Erythroblast (primary cell): ENCODE measurements at regions not wholly inside any gene's neighbourhood (a gene's known extent, or its start where the extent isn't known, plus 50 kb on each side); places are given as distances from the start of the nearest gene placed in this dataset.
A peak's percentile ranks its signal among the peaks of the same experiment; 100 is the strongest.

Source experiments
- DNase-seq, 2 experiments: peaks; one replicate each; lab custom pipeline; 2025; lab: John Stamatoyannopoulos, UW
- GATA1 ChIP-seq: IDR thresholded peaks from 2 replicates; pipeline ENCODE4 v1.6.1; 2011; ENCODE audit warnings: low read depth, mild to moderate bottlenecking, control low read depth, low read length, moderate library complexity
- POLR2A ChIP-seq: IDR thresholded peaks from 2 replicates; pipeline ENCODE4 v1.6.1; 2011; ENCODE audit warnings: mild to moderate bottlenecking, low read length

- TF ChIP-seq POLR2A: no peak
- DNase-seq: no peak
These were observed 168.7 kb upstream of the MYO16 start for GRCh38 chr13:108460746-108461145.

GRCh38 chr13:108463340-108463739 lies 166.1 kb upstream of the MYO16 start:
- DNase-seq: no peak
- TF ChIP-seq GATA1 (no peak), POLR2A (no peak)

GRCh38 chr13:108470921-108471320 lies 158.5 kb upstream of the MYO16 start:
- TF ChIP-seq GATA1: no peak
- no peak for TF ChIP-seq POLR2A
- DNase-seq: no peak

- TF ChIP-seq POLR2A (no peak), GATA1 (no peak)
- no peak for DNase-seq
These were observed 154.2 kb upstream of the MYO16 start for GRCh38 chr13:108475181-108475580.

GRCh38 chr13:108477376-108477775 lies 152.0 kb upstream of the MYO16 start:
- TF ChIP-seq POLR2A: no peak
- TF ChIP-seq GATA1: no peak
- no peak for DNase-seq

- no peak for DNase-seq
- TF ChIP-seq GATA1 (no peak), POLR2A (no peak)
These were observed 151.2 kb upstream of the MYO16 start for GRCh38 chr13:108478179-108478578.

- no peak for TF ChIP-seq POLR2A
- DNase-seq: no peak
These were observed 145.4 kb upstream of the MYO16 start for GRCh38 chr13:108483981-108484380.

- no peak for TF ChIP-seq POLR2A
- no peak for TF ChIP-seq GATA1
- DNase-seq: no peak
These were observed 143.3 kb upstream of the MYO16 start for GRCh38 chr13:108486096-108486495.

- no peak for TF ChIP-seq POLR2A
- no peak for TF ChIP-seq GATA1
- DNase-seq: no peak
These were observed 134.3 kb upstream of the MYO16 start for GRCh38 chr13:108494991-108495645.

- DNase-seq: no peak
- TF ChIP-seq POLR2A: no peak
These were observed 133.6 kb upstream of the MYO16 start for GRCh38 chr13:108495646-108496361.

GRCh38 chr13:108496362-108497210 lies 132.8 kb upstream of the MYO16 start:
- no peak for TF ChIP-seq GATA1
- no peak for TF ChIP-seq POLR2A
- no peak for DNase-seq

GRCh38 chr13:108500711-108501110 lies 128.7 kb upstream of the MYO16 start:
- DNase-seq: no peak
- TF ChIP-seq POLR2A (no peak), GATA1 (no peak)

- peak in 1 of 2 experiments; percentile 1 for DNase-seq
- no peak for TF ChIP-seq POLR2A
- TF ChIP-seq GATA1: no peak
These were observed 121.1 kb upstream of the MYO16 start for GRCh38 chr13:108508263-108508662.

GRCh38 chr13:108525827-108526226 lies 103.6 kb upstream of the MYO16 start:
- DNase-seq: no peak
- no peak for TF ChIP-seq POLR2A
- no peak for TF ChIP-seq GATA1

- TF ChIP-seq GATA1: no peak
- TF ChIP-seq POLR2A: no peak
- DNase-seq: no peak
These were observed 103.1 kb upstream of the MYO16 start for GRCh38 chr13:108526286-108526685.
